ENCODE measurements at regions not wholly inside any gene's neighbourhood (a gene's known extent, or its start where the extent isn't known, plus 50 kb on each side); places are given as distances from the start of the nearest gene placed in this dataset.
"Not testable (repeated sequence)": the region's sequence is repeated elsewhere in the genome, so short reads cannot be mapped to it uniquely, and the experiment has no call there.

GRCh38 chr12:25692115-25693035, 139.3 kb upstream of the LMNTD1 start:
- no peaks in the 10 kb centered on the region for H3K27me3 Mint-ChIP-seq (ENCODE audit: low read depth)

GRCh38 chr12:25694072-25694471, 141.0 kb upstream of the LMNTD1 start:
- no peak for ATAC-seq
- peaks cover 3% of the 10 kb centered on the region for H3K9me3 Mint-ChIP-seq
- no peaks in the 10 kb centered on the region for H3K4me1 Mint-ChIP-seq (ENCODE audit: low read depth)

More at GRCh38 chr12:25692115-25693035, 139.3 kb upstream of the LMNTD1 start:
- peaks cover 6% of the 10 kb centered on the region for H3K9me3 Mint-ChIP-seq
- ATAC-seq, result no peak
- DNase-seq, result no peak
- no peak overlapping the region for H3K4me3 Mint-ChIP-seq
- no peaks in the 10 kb centered on the region for H3K4me1 Mint-ChIP-seq (ENCODE audit: low read depth)
- H3K36me3 Mint-ChIP-seq (ENCODE audit: insufficient read depth), result no peaks in the 10 kb centered on the region

GRCh38 chr12:25695574-25695973, 142.5 kb upstream of the LMNTD1 start:
- DNase-seq (no peak), ATAC-seq (no peak)
- Mint-ChIP-seq H3K9me3 (peaks cover 3% of the 10 kb centered on the region), H3K36me3 (ENCODE audit: insufficient read depth) (no peaks in the 10 kb centered on the region), H3K4me3 (no peak overlapping the region), H3K27me3 (ENCODE audit: low read depth) (no peaks in the 10 kb centered on the region), H3K4me1 (ENCODE audit: low read depth) (no peaks in the 10 kb centered on the region)

More at GRCh38 chr12:25694072-25694471, 141.0 kb upstream of the LMNTD1 start:
- Mint-ChIP-seq H3K36me3 (ENCODE audit: insufficient read depth) (no peaks in the 10 kb centered on the region), H3K27me3 (ENCODE audit: low read depth) (no peaks in the 10 kb centered on the region), H3K4me3 (no peak overlapping the region)
- DNase-seq, result no peak

GRCh38 chr12:25698772-25699171, 145.7 kb upstream of the LMNTD1 start:
- no peaks in the 10 kb centered on the region for H3K27me3 Mint-ChIP-seq (ENCODE audit: low read depth)
- no peaks in the 10 kb centered on the region for H3K36me3 Mint-ChIP-seq (ENCODE audit: insufficient read depth)
- DNase-seq (no peak), ATAC-seq (no peak)
- peaks cover 3% of the 10 kb centered on the region for H3K9me3 Mint-ChIP-seq
- H3K4me1 Mint-ChIP-seq (ENCODE audit: low read depth), result no peaks in the 10 kb centered on the region
- H3K4me3 Mint-ChIP-seq, result no peak overlapping the region

GRCh38 chr12:25699454-25699853, 146.4 kb upstream of the LMNTD1 start:
- Mint-ChIP-seq H3K36me3 (ENCODE audit: insufficient read depth) (no peaks in the 10 kb centered on the region), H3K4me1 (ENCODE audit: low read depth) (no peaks in the 10 kb centered on the region), H3K9me3 (peaks cover 3% of the 10 kb centered on the region), H3K4me3 (no peak overlapping the region), H3K27me3 (ENCODE audit: low read depth) (no peaks in the 10 kb centered on the region)
- DNase-seq (no peak), ATAC-seq (no peak)

- Mint-ChIP-seq H3K27me3 (ENCODE audit: low read depth) (no peaks in the 10 kb centered on the region), H3K4me1 (ENCODE audit: low read depth) (no peaks in the 10 kb centered on the region), H3K9me3 (peaks cover 4% of the 10 kb centered on the region), H3K4me3 (no peak overlapping the region), H3K36me3 (ENCODE audit: insufficient read depth) (no peaks in the 10 kb centered on the region)
- ATAC-seq, result no peak
- no peak for DNase-seq
These were observed 148.2 kb upstream of the LMNTD1 start for GRCh38 chr12:25701290-25701689.

GRCh38 chr12:25702553-25702952, 149.5 kb upstream of the LMNTD1 start:
- ATAC-seq, result no peak
- H3K9me3 Mint-ChIP-seq, result peaks cover 7% of the 10 kb centered on the region

GRCh38 chr12:25705261-25705660, 152.2 kb upstream of the LMNTD1 start:
- Mint-ChIP-seq H3K27me3 (ENCODE audit: low read depth) (no peaks in the 10 kb centered on the region), H3K4me3 (no peak overlapping the region), H3K9me3 (peaks cover 10% of the 10 kb centered on the region), H3K36me3 (ENCODE audit: insufficient read depth) (no peaks in the 10 kb centered on the region), H3K4me1 (ENCODE audit: low read depth) (no peaks in the 10 kb centered on the region)
- DNase-seq, result no peak
- ATAC-seq, result no peak

More at GRCh38 chr12:25702553-25702952, 149.5 kb upstream of the LMNTD1 start:
- no peaks in the 10 kb centered on the region for H3K36me3 Mint-ChIP-seq (ENCODE audit: insufficient read depth)
- no peaks in the 10 kb centered on the region for H3K27me3 Mint-ChIP-seq (ENCODE audit: low read depth)
- no peak for DNase-seq
- no peaks in the 10 kb centered on the region for H3K4me1 Mint-ChIP-seq (ENCODE audit: low read depth)
- H3K4me3 Mint-ChIP-seq, result no peak overlapping the region

- not testable (repeated sequence) for H3K4me1 Mint-ChIP-seq (ENCODE audit: low read depth); H3K4me3 Mint-ChIP-seq; DNase-seq; H3K36me3 Mint-ChIP-seq (ENCODE audit: insufficient read depth); ATAC-seq; H3K27me3 Mint-ChIP-seq (ENCODE audit: low read depth)
- H3K9me3 Mint-ChIP-seq, result peaks cover 10% of the 10 kb centered on the region
These were observed 153.6 kb upstream of the LMNTD1 start for GRCh38 chr12:25706646-25707045.

GRCh38 chr12:25707056-25707455, 154.0 kb upstream of the LMNTD1 start:
- no peak overlapping the region for H3K4me3 Mint-ChIP-seq
- peaks cover 10% of the 10 kb centered on the region for H3K9me3 Mint-ChIP-seq
- no peaks in the 10 kb centered on the region for H3K27me3 Mint-ChIP-seq (ENCODE audit: low read depth)
- ATAC-seq (no peak), DNase-seq (no peak)
- H3K36me3 Mint-ChIP-seq (ENCODE audit: insufficient read depth), result no peaks in the 10 kb centered on the region
- H3K4me1 Mint-ChIP-seq (ENCODE audit: low read depth), result no peaks in the 10 kb centered on the region

- Mint-ChIP-seq H3K36me3 (ENCODE audit: insufficient read depth) (no peaks in the 10 kb centered on the region), H3K4me3 (no peak overlapping the region), H3K9me3 (peaks cover 10% of the 10 kb centered on the region), H3K27me3 (ENCODE audit: low read depth) (no peaks in the 10 kb centered on the region), H3K4me1 (ENCODE audit: low read depth) (no peaks in the 10 kb centered on the region)
- no peak for ATAC-seq
- DNase-seq, result no peak
These were observed 155.6 kb upstream of the LMNTD1 start for GRCh38 chr12:25708661-25709060.

GRCh38 chr12:25710128-25710527, 157.0 kb upstream of the LMNTD1 start:
- no peaks in the 10 kb centered on the region for H3K36me3 Mint-ChIP-seq (ENCODE audit: insufficient read depth)
- no peaks in the 10 kb centered on the region for H3K4me1 Mint-ChIP-seq (ENCODE audit: low read depth)
- H3K4me3 Mint-ChIP-seq, result no peak overlapping the region
- no peaks in the 10 kb centered on the region for H3K27me3 Mint-ChIP-seq (ENCODE audit: low read depth)
- ATAC-seq, result no peak
- peaks cover 10% of the 10 kb centered on the region for H3K9me3 Mint-ChIP-seq
- DNase-seq, result no peak

GRCh38 chr12:25710938-25711605, 158.0 kb upstream of the LMNTD1 start:
- peaks cover 10% of the 10 kb centered on the region for H3K9me3 Mint-ChIP-seq
- not testable (repeated sequence) for H3K36me3 Mint-ChIP-seq (ENCODE audit: insufficient read depth); H3K4me1 Mint-ChIP-seq (ENCODE audit: low read depth); H3K4me3 Mint-ChIP-seq; H3K27me3 Mint-ChIP-seq (ENCODE audit: low read depth); ATAC-seq; DNase-seq

GRCh38 chr12:25712169-25712568, 159.1 kb upstream of the LMNTD1 start:
- H3K4me1 Mint-ChIP-seq (ENCODE audit: low read depth), result no peaks in the 10 kb centered on the region
- no peak for ATAC-seq
- DNase-seq, result no peak

GRCh38 chr12:25713264-25713663, 160.2 kb upstream of the LMNTD1 start:
- H3K4me1 Mint-ChIP-seq (ENCODE audit: low read depth), result no peaks in the 10 kb centered on the region
- H3K36me3 Mint-ChIP-seq (ENCODE audit: insufficient read depth), result no peaks in the 10 kb centered on the region
- H3K9me3 Mint-ChIP-seq, result peaks cover 2% of the 10 kb centered on the region
- DNase-seq (no peak), ATAC-seq (no peak)
- no peak overlapping the region for H3K4me3 Mint-ChIP-seq
- peaks cover 3% of the 10 kb centered on the region for H3K27me3 Mint-ChIP-seq (ENCODE audit: low read depth)

More at GRCh38 chr12:25712169-25712568, 159.1 kb upstream of the LMNTD1 start:
- no peak overlapping the region for H3K4me3 Mint-ChIP-seq
- peaks cover 3% of the 10 kb centered on the region for H3K27me3 Mint-ChIP-seq (ENCODE audit: low read depth)
- peaks cover 4% of the 10 kb centered on the region for H3K9me3 Mint-ChIP-seq
- no peaks in the 10 kb centered on the region for H3K36me3 Mint-ChIP-seq (ENCODE audit: insufficient read depth)
